Endodermal cell (in vitro differentiated cells): ENCODE measurements at regions not wholly inside any gene's neighbourhood (a gene's known extent, or its start where the extent isn't known, plus 50 kb on each side); places are given as distances from the start of the nearest gene placed in this dataset.

Source experiments
- DNase-seq: peaks from one replicate; pipeline ENCODE4 v3.0.0-alpha.2; 2017
- H3K27ac ChIP-seq: 2 replicates; pipeline ENCODE4 v1.5.1; 2013; ENCODE audit warnings: mild to moderate bottlenecking, low read depth, low read length, moderate library complexity
- H3K27me3 ChIP-seq: 2 replicates; pipeline ENCODE4 v1.6.1; 2013; ENCODE audit warnings: mild to moderate bottlenecking, low read length, moderate library complexity; ENCODE audit not compliant: insufficient read depth, control insufficient read depth, poor library complexity, severe bottlenecking
- H3K36me3 ChIP-seq: 2 replicates; pipeline ENCODE4 v1.7.0; 2013; ENCODE audit warnings: mild to moderate bottlenecking, low read length, moderate library complexity; ENCODE audit not compliant: control insufficient read depth, insufficient read depth
- H3K4me1 ChIP-seq: one replicate; pipeline ENCODE4 v1.7.0; 2013; ENCODE audit warnings: low read length; ENCODE audit not compliant: control insufficient read depth, insufficient read depth
- H3K4me3 ChIP-seq: 2 replicates; pipeline ENCODE4 v1.5.1; 2013; ENCODE audit warnings: mild to moderate bottlenecking, low read length, moderate library complexity
- H3K9ac ChIP-seq: 2 replicates; pipeline ENCODE4 v1.6.1; 2013; ENCODE audit warnings: mild to moderate bottlenecking, low read length, moderate library complexity; ENCODE audit not compliant: poor library complexity, severe bottlenecking; ENCODE audit errors: extremely low read depth
- H3K9me3 ChIP-seq: 2 replicates; pipeline ENCODE4 v1.6.1; 2013; ENCODE audit warnings: mild to moderate bottlenecking, low read length, moderate library complexity; ENCODE audit not compliant: control insufficient read depth
- H3K27ac Mint-ChIP-seq: 2 replicates; pipeline ENCODE4 v1.8.0; 2020; ENCODE audit warnings: mixed read lengths
- H3K27me3 Mint-ChIP-seq: 2 replicates; pipeline ENCODE4 v1.8.0; 2021; ENCODE audit warnings: mild to moderate bottlenecking, mixed read lengths; ENCODE audit not compliant: insufficient read depth
- H3K36me3 Mint-ChIP-seq: 2 replicates; pipeline ENCODE4 v1.8.0; 2020; ENCODE audit warnings: low read depth, mixed read lengths
- H3K4me1 Mint-ChIP-seq: 2 replicates; pipeline ENCODE4 v1.8.0; 2020; ENCODE audit warnings: mixed read lengths
- H3K4me3 Mint-ChIP-seq: 2 replicates; pipeline ENCODE4 v1.8.0; 2020; ENCODE audit warnings: mild to moderate bottlenecking, moderate library complexity, mixed read lengths
- H3K9me3 Mint-ChIP-seq: 2 replicates; pipeline ENCODE4 v1.8.0; 2020; ENCODE audit warnings: mild to moderate bottlenecking, mixed read lengths
- CTCF ChIP-seq: fragments of 200-600 bp; sonication (generic); conservative IDR thresholded peaks from 2 replicates; pipeline ENCODE4 v1.5.0; 2021; ENCODE audit warnings: antibody characterized with exemption, mild to moderate bottlenecking
- WGBS, 2 experiments: methylation state at CpG; one replicate each; pipeline versions ENCODE4 v1.1.5 to v1.1.7; 2013; ENCODE audit warnings: missing lambda C conversion rate in 2 of 2, mixed read lengths in 1 of 2; ENCODE audit not compliant: insufficient coverage in 1 of 2, insufficient read length in 1 of 2; 5-methylcytosine and 5-hydroxymethylcytosine counted together

DNA sequence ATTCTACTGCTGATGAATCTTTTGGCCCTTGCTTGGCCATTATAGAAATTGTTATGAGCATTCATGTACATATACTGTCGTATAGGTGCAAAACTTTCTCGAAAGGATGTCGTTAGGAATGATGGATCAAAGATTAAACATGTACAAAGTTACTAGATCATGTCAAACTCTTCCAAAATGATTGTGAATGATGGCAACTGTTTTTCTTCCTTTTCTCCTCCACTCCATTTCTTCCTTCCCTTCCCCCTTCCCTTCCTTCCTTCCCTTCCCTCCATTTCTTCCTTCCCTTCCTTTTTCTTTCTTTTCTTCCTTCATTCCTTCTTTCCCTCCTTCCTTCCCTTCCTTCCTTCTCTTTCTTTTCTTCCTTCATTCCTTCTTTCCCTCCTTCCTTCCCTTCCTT lies 973.9 kb downstream of the CDH11 start:
- Mint-ChIP-seq H3K27me3 (no peaks in the 10 kb centered on the region), H3K27ac (no peak overlapping the region), H3K9me3 (no peaks in the 10 kb centered on the region), H3K4me1 (no peaks in the 10 kb centered on the region), H3K36me3 (no peaks in the 10 kb centered on the region), H3K4me3 (no peak overlapping the region)
- H3K27ac ChIP-seq: no peak overlapping the region
- 82 to 95% methylated on average over 3 of the region's 3 CpGs for WGBS, 2 experiments
- no peak overlapping the region for H3K4me3 ChIP-seq
- H3K9ac ChIP-seq: no peak overlapping the region
- DNase-seq: no peak
- H3K9me3 ChIP-seq: no peaks in the 10 kb centered on the region
- H3K36me3 ChIP-seq: no peaks in the 10 kb centered on the region
- H3K4me1 ChIP-seq: no peaks in the 10 kb centered on the region
- H3K27me3 ChIP-seq: no peaks in the 10 kb centered on the region
- no peak for TF ChIP-seq CTCF

- H3K27ac Mint-ChIP-seq: no peak overlapping the region
- no peak for TF ChIP-seq CTCF
- H3K36me3 Mint-ChIP-seq: no peaks in the 10 kb centered on the region
- Histone ChIP-seq H3K9me3 (no peaks in the 10 kb centered on the region), H3K4me3 (no peak overlapping the region), H3K4me1 (no peaks in the 10 kb centered on the region), H3K27me3 (no peaks in the 10 kb centered on the region), H3K27ac (no peak overlapping the region), H3K9ac (no peak overlapping the region), H3K36me3 (no peaks in the 10 kb centered on the region)
- H3K27me3 Mint-ChIP-seq: no peaks in the 10 kb centered on the region
- H3K4me3 Mint-ChIP-seq: no peak overlapping the region
- WGBS, 2 experiments: 83 to 91% methylated on average over 1 to 2 of the region's 2 CpGs
- no peak for DNase-seq
- H3K4me1 Mint-ChIP-seq: no peaks in the 10 kb centered on the region
- H3K9me3 Mint-ChIP-seq: no peaks in the 10 kb centered on the region
Measured at GRCh38 chr16:64144617-64145016, 977.2 kb downstream of the CDH11 start.

DNA sequence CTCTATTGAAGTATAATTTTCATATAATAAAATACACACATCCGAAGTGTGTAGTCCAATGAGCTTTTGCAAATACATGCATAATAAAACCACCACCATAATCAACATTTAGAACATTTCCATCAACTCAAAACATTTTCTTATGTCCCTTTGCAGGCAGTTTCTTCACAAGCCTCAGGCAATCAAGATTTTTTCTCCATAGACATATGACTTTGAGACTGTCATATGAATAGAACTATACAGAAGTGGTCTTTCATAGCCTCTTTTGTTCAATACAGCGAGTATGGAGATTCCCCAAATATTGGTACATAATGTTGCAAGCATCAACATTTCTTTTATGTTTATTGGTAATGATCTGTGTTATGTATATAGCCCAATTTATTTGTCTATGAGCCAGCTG lies 983.2 kb downstream of the CDH11 start:
- H3K4me3 Mint-ChIP-seq: no peak overlapping the region
- no peaks in the 10 kb centered on the region for H3K36me3 Mint-ChIP-seq
- no peaks in the 10 kb centered on the region for H3K27me3 ChIP-seq
- H3K27ac ChIP-seq: no peak overlapping the region
- H3K4me1 ChIP-seq: no peaks in the 10 kb centered on the region
- H3K27ac Mint-ChIP-seq: no peak overlapping the region
- no peak overlapping the region for H3K9ac ChIP-seq
- H3K9me3 Mint-ChIP-seq: peaks cover 6% of the 10 kb centered on the region
- DNase-seq: no peak
- H3K36me3 ChIP-seq: no peaks in the 10 kb centered on the region
- H3K27me3 Mint-ChIP-seq: peaks cover 10% of the 10 kb centered on the region
- WGBS, 2 experiments: 67 to 70% methylated on average over 1 to 2 of the region's 2 CpGs
- TF ChIP-seq CTCF: no peak
- peaks cover under 1% of the 10 kb centered on the region for H3K4me1 Mint-ChIP-seq
- no peak overlapping the region for H3K4me3 ChIP-seq
- no peaks in the 10 kb centered on the region for H3K9me3 ChIP-seq
